Activated naive CD8-positive, alpha-beta T cell treated with anti-CD3 and anti-CD28 coated beads, Interleukin-2, amount 50 U/mL, for 16 hours (primary cell): ENCODE measurements at regions not wholly inside any gene's neighbourhood (a gene's known extent, or its start where the extent isn't known, plus 50 kb on each side); places are given as distances from the start of the nearest gene placed in this dataset.
"Not testable (repeated sequence)": the region's sequence is repeated elsewhere in the genome, so short reads cannot be mapped to it uniquely, and the experiment has no call there.

Experiments
- DNase-seq: peaks from one replicate; pipeline ENCODE4 v3.0.0-alpha.2; 2020; ENCODE audit warnings: low read depth, low spot score

GRCh38 chr1:234920136-234920842 is 208.3 kb downstream of the TOMM20 start:
- DNase-seq = no peak

DNA sequence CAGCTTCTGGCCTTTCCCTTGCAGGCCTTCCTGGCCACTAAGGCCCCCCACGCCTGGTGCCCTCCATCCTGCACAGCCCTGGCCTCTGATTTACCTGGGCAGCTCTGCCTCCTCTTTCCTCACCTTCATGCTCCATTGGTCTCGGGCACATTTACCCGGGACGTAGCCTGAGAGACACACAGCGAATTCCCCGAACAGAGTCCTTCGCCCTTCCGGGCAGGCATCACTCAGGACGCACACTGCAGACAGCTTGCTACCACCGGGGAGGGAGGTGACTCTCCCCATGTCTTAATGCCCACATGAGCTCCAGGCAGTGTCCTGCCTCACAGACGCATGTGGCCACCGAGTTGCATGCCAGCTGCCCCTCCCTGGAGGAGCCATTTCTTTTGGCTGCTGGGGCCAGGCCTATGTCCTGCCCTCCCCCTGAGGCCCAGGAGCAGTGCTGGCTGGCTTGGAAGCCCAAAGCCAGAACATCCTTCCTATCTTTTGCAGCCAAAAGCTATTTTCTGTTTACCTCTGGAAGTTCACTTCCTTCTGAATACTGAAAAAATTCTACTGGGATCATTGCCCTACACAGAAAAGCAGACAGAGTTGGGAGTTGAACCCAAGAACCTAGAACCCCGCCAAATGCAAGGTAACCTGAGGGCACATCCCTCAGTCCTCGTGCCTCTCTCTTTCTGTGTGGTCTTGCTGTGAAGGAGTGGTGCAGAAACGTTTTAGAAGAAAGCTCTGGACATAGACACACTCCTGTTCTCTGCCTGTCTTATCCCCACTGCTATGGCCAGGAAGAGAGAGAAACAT is 209.5 kb downstream of the TOMM20 start:
- no peak for DNase-seq

GRCh38 chr1:234918181-234918841 is 210.3 kb downstream of the TOMM20 start:
- DNase-seq = no peak

DNA sequence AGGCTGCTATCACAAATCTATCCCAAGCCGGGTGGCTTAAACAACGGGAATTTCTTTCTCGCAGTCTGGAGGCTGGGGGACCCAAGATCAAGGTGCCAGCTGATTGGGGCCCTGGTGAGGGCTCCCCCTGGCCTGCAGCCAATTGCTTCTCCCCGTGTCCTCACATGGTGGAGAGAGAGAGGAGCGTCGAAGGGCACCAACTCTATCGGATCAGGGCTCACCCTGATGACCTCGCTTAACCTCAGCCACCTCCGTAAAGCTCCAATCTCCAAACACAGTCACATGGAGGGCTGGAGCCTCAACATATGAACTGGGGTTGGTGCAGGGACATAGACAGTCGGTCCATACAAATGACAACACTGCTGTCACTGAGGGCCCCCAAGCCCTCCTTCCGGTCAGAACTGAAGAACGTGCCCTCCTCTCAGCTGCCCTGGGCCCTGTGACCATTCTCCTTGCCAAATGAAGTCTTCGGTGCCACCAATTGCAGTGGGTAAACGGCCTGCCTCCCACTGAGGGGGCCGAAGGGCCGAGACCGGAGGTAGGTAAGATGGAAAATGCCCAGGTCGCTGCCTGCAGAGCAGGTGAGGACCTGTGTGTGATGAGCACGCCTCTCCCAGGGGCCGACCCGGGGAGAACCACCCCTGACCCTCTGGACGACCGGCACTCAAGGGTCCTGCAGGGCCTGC is 211.0 kb downstream of the TOMM20 start:
- no peak for DNase-seq

DNA sequence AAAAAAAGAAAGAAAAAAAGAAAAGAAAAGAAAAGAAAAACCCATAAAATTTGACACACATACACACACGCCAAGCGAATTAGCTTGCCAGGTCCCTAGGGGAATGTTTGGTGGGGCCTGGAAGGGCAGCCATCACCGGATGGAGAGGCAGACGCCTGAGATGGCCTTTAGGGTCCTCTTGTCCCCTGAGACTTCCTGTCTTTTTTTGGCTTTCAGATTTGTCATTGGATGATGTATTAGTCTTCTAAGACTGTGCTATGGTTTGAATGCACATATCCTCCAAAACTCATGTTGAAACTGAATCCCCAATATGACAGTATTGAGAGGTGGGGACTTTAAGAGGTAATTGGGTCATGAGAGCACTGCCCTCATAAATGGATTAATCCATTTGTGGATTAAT is 211.8 kb downstream of the TOMM20 start:
- no peak for DNase-seq

GRCh38 chr1:234915924-234916675 is 212.5 kb downstream of the TOMM20 start:
- DNase-seq = no peak

- DNase-seq = no peak
Observed at GRCh38 chr1:234914606-234915290, 213.9 kb downstream of the TOMM20 start.

GRCh38 chr1:234913771-234914170 is 214.9 kb downstream of the TOMM20 start:
- no peak for DNase-seq

- no peak for DNase-seq
Observed at GRCh38 chr1:234913278-234913649, 215.4 kb downstream of the TOMM20 start.

DNA sequence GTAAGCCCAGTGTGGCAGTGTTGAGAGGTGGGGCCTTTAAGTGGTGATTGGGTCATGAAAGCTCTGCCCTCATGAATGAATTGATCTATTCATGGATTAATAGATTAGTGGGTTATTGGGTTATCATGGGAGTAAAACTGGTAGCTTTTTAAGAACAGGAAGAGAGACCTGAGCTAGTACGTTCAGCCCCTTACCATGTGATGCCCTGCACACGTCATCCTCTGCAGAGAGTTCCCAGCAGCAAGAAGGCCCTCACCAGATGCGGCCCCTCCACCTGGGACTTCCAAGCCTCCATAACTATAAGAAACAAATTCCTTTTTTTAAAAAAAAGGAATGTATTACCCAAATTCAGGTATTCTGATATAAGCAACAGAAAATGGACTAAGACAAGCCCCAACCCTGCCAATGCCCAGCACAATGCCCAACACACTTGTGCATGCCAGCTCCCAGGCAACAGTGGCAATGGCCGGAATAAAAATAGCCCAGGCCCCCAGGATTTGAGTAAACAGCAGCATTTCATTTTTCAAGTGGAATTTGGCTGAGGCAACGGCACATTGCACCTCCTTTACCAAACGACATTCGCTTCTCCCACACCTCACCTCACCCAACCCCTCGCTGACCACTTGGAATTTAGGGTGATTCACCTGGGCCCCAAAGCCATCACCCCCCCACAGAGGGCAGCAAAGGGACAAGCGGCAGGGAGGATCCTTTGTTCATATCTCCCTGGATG is 215.9 kb downstream of the TOMM20 start:
- no peak for DNase-seq

DNA sequence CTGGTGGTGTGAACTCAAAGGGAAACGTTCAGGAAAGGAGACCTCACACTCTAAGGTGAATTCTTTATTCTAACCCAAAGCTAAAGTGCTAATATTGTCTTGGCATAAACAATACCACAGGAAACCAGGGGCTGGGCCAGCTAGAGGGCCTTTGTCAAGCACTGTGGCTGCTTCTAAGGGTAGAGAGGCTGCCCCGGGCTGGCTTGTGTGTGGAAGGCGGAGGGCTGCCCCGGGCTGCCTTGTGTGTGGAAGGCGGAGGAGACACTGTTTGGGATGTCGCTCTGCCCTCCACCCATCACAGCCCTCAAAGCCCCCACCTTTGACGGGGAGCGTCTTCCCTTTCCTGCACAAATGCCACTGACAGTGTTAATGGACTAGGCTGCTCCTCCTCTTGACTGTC is 216.8 kb downstream of the TOMM20 start:
- DNase-seq = no peak

DNA sequence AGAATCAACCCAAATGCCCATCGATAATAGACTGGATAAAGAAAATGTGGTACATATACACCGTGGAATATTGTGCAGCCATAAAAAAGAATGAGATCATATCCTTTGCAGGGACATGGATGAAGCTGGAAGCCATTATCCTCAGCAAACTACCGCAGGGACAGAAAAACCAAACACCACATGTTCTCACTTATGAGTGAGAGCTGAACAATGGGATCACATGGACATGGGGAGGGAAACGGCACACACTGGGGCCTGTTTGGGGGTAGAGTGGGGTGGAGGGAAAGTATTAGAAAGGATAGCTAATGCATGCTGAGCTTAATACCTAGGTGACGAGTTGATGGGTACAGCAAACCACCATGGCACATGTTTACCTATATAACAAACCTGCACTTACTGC is 217.5 kb downstream of the TOMM20 start:
- DNase-seq = not testable (repeated sequence)

GRCh38 chr1:234909851-234910250 is 218.8 kb downstream of the TOMM20 start:
- DNase-seq = no peak

GRCh38 chr1:234909307-234909810 is 219.3 kb downstream of the TOMM20 start:
- no peak for DNase-seq

DNA sequence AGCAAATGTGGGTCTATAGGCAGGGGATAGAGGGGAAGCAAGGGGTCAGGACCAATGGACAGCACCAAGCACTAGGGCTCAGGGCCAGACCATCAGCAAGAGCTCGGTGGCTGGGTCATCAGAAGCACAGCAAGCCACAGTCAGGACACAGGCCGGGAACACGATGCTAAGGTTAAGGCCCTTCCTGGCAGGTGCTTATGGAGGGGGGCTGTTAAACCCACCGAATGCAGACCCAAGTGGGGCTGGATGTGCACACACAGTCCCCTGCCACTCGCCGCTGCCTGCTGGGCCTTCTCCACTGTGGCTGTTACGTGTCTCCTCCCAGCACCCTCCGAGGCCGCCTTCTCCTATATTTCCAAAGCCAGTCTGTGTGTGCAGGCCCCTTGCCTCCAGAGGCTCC is 220.1 kb downstream of the TOMM20 start:
- DNase-seq = no peak

DNA sequence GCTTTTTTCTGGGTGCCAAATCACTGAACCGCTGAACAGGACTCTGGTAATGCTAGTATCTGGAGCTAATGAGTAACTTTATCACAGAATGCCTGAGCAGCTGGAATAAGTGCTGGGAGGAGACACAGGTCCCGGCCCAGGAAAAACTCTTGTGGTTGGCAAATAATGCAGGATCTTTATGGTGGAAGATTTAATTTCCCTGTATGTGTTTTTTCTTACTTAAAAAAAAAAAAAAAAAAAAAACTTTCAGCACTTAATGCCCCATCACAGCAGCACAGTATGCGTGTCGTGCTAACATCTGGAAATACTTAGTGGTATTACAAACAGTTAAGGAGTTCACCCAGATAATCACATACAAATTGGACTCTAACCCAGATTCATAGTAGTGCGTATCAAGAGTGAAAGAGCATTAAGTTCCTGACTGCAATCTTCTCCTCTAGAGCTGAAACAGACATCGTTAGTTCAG is 220.7 kb downstream of the TOMM20 start:
- DNase-seq = no peak

DNA sequence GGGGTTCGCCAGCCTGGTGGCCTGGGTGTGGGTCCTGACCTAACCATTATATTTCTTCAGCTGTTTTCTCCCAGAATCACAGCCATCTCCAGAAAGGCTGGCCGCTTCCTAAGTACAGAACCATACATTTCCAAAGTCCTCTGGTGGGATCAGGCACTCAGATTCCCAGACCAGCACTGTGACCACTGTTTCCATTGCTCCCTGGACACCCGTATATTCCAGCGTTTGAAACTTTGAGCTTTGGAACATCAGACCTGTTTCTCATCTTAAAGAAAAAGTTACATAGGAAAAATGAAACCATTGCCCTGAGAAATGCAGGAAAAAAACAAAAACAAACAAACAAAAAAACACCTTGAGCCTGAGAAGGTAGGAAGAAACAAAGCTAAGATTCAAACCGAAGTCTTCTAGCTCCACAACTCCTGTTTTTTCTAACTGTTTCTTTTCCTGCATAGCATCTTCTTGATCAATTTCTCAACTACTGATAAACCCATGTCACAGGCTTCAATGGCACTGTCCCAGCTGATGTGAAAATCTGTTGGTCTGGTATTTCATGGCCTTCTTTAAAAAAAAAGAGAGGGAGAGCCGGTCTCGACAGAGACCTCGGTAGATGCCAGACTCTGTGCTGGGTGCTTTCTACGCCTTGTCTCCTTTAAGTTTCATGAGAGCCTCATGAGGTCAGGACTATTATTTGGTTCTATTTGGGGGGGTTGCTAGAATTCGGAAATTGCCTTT is 221.3 kb downstream of the TOMM20 start:
- no peak for DNase-seq

DNA sequence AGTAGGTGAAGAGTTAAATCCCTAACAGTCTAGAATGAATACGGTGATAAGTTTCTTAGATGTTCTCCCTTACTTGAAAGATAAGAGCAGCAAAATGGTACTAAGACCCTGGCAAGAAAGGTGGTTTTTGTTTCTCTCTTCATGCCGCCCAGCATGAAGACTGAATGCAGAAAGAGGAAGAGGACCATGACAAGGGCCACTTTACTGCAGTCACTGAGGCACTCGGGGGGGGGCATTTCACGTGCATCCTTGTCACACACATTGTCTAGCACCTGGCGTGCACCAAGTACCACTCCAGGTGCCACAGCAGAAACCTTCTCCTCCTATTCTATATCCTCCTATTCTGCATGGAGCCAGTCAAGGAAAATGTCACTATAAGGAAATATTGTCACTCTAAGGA is 222.0 kb downstream of the TOMM20 start:
- DNase-seq = no peak
